GM21723 (cell line): ENCODE measurements at regions not wholly inside any gene's neighbourhood (a gene's known extent, or its start where the extent isn't known, plus 50 kb on each side); places are given as distances from the start of the nearest gene placed in this dataset.
"Not testable (repeated sequence)": the region's sequence is repeated elsewhere in the genome, so short reads cannot be mapped to it uniquely, and the experiment has no call there.

Source experiments
- ATAC-seq: cut with Tn5 transposase; IDR thresholded peaks from one replicate; pipeline ENCODE4 v1.9.1; 2021; ENCODE audit warnings: mild to moderate bottlenecking, moderate library complexity; ENCODE audit not compliant: unreplicated experiment

DNA sequence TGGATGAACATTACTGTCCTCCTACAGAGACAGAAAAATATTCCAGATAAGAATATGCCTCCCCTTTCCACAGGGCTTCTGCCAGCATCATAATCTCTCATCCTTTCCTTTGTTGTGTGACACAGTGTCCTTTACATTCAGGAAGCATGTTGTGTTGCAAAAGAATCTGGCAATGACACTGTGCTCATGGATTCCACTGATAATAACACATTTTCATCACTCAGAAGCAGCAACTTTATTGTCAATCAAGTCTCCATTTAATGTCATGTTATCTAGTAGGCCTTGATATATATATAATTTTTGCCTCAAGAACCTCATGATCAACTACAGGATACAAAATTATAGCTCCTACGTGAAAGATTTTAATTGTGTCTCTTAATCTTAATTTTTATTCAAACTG lies 833.9 kb downstream of the FSTL5 start:
- no peak for ATAC-seq

DNA sequence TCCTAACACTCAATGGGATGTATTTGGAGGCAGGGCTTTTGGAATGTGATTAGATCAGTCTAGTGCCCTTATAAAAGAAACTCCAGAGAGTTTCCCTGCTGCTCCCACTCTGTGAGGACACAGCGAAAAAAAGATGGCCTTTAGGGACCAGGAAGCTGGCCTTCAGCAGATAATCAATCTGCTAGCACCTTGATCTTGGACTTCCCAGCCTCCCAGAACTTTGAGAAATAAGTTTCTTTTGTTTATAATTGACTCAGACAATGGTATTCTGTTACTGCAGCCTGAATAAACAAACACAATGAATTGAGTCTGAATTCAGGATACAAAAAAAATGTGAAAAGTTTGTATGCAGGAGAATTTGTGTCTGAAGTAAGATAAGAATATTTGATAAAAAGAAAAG lies 842.1 kb downstream of the FSTL5 start:
- no peak for ATAC-seq

DNA sequence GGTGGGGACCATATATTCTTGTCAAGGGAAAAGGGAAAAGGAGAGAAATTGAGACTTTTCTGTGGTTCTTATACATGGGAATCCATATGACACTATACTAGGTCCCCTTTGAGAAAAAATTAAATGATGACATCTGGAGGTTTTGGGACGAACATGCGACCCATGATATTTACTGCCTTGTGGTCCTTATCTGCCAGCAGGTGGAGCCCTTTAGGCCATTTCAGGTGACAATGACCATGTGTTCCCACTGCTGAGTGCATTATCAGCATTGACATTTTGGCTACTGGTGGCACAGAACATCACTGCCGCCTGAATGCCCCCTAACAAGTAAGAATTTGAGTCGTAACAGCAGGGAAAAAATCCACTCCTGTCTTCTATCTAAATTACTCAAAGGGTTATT lies 843.4 kb downstream of the FSTL5 start:
- ATAC-seq = no peak

DNA sequence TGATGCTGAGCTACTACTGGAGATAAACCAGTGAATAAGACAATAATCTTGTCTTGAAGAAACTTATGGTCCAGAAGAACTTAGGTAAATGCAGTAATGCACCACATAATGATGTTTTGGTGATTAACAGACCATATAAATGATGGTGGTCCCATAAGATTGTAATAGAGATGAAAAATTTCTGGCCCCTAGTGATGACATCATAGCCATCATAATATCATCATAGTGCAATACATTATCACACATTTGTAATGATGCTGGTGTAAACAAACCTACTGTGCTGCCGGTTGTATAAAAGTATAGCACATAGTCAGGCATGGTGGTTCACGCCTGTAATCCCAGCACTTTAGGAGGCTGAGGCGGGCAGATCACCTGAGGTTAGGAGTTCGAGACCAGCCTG lies 846.8 kb downstream of the FSTL5 start:
- no peak for ATAC-seq

DNA sequence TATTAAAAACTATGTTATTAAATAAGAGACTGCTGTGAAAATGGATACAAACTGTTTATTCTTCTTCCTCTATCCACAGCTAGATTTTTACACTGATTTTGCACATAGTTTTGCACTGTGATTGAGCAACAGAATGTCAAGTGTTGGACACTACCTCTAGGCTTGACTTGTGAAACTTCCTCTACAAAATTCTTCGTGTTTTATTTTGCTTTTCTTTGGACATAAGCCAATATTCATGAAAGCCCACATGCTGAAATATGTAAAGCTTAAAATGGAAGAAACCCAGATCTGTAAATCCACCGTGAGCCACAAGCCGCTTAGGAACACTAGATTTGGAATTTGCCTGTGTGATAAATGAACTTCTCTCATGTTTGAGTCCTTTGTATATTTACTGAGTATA lies 849.4 kb downstream of the FSTL5 start:
- ATAC-seq = no peak

DNA sequence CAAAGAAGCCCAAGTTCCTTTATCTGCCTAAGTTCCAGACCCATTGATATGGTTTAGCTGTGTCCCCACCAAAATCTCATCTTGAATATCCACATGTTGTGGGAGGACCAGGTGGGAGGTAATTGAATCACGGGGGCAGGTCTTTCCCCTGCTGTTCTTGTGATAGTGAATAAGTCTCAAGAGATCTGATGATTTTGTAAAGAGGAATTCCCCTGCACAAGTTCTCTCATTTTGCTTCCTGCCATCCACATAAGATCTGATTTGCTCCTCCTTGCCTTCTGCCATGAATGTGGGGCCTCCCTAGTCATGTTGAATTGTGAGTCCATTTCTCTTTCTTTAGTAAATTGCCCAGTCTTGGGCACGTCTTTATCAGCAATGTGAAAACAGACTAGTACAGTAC lies 860.2 kb downstream of the FSTL5 start:
- ATAC-seq = no peak

DNA sequence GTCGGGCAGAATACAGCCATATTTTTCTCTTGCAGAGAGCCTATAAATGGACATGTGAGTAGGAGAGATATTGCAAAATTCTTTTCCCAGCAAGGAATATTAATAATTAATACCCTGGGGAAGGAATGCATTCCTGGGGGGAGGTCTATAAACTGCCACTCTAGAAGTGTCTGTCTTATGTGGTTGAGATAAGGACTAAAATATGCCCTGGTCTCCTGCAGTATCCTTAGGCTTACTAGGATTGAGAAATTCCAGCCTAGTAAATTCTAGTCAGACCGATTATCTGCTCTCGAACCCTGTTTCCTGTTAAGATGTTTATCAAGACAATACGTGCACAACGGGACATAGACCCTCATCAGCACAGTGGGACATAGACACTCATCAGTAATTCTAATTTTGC lies 872.6 kb downstream of the FSTL5 start:
- ATAC-seq = no peak

DNA sequence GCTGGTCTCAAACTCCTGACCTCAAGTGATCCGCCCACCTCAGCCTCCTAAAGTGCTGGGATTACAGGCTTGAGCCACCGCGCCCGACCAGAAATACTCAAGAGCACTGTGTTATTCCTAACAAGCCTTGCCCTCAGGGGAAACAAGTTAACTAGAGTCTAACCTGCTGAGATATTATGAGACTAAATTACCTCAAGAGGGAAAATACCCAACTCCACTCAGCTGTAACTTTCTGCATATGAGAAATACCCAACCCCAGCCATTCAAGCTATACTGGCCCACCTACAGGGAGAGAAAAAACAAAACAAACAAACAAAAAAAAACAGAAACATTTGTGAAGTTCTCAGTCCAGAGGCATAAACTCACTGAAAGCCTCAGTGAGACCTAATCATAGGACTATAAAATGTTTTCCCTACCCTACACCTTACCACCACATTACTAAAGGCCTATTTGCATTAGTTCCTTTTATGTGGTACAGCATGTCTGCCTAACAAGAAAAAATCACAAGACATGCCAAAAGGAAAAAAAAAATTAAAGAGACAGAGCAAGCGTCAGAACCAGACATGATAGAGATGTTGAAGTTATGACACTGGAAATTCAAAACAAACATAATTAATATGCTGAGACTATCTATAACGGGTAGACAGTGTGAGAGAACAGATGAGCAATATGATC lies 876.0 kb downstream of the FSTL5 start:
- ATAC-seq = no peak

DNA sequence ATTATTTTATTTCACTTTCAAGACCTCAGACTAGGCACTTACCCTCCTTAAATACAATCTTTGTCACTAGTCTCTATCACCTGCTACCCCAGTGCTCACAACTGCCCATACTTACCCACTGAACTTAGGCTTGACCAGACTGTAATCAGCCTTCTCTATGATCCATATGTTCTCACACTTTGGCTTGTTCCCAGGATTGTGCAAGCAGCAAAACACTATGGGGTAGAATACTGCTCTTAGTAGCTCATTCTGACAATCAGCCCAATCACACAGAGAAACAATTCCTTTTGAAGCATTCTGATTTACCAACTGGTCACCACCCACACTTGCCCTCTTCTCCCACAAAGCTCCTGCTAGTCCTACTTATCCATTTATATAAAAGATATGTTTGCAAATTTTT lies 878.3 kb downstream of the FSTL5 start:
- ATAC-seq = no peak

DNA sequence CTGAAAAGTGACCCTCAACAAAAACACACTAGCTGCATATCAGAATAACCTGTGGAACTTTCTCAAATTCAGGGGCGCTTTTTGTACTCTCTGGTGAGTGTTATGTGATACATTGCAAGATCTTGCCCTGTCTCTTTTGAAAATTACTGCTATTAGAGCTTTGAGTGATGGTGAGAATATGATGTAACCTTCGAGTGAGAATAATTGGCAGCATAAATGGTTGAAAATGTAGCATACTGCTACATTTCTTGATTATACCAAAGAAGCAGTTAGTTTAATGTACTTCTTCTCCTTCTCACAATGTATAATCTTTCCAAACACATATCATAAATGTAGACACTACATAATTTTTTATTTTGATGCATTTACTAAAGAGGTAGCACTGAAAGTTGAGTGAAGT lies 882.9 kb downstream of the FSTL5 start:
- no peak for ATAC-seq

DNA sequence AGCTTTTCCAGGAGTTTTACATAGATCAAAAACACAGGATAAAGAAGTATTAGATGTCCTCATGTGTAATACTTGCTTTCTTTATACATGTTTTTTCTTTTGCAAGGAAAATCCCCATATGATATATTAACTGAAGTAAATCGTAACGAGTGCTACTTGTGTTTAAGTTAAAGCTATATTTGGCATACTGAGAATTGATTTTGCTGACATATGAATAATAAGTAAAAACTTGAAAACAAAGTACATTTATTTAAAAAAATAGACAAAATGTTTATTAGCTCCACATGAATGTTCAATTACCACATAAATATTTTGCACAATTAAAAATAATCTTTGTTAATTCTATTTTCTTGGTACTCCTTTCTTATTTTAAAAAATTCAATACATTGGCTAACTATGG lies 884.7 kb downstream of the FSTL5 start:
- ATAC-seq = no peak

DNA sequence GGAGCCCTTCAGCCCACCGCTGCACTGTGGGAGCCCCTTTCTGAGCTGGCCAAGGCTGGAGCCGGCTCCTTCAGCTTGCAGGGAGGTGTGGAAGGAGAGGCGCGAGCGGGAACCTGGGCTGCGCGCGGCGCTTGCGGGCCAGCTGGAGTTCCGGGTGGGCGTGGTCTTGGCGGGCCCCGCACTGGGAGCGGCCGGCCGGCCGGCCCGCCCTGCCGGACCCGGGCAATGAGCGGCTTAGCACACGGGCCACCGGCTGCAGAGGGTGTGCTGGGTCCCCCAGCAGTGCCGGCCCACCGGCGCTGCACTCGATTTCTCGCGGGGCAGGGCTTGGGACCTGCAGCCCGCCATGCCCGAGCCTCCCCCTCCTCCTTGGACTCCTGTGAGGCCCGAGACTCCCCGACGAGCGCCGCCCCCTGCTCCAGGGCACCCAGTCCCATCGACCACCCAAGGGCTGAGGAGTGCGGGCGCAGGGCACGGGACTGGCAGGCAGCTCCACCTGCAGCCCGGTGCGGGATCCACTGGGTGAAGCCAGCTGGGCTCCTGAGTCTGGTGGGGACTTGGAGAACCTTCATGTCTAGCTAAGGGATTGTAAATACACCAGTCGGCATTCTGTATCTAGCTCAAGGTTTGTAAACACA lies 886.5 kb downstream of the FSTL5 start:
- ATAC-seq = not testable (repeated sequence)

DNA sequence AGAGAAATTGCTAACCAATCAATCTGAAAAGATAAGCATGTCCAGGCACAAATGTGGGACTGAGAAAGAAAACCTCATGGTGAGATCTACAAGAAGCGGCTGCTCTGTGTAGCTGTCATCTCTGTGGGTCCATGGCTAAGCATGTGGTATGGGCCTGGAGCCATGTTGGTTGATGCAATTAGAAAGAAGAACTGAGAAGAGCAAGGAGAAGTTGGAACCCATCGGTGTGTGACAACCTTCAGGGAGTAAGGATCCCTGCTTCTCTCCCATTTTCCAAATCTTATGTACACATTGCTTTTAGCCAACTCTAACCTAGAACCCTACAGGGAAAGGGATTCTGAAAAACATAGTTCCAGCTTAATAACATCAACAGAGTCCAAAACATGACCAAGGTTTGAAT lies 890.2 kb downstream of the FSTL5 start:
- no peak for ATAC-seq

DNA sequence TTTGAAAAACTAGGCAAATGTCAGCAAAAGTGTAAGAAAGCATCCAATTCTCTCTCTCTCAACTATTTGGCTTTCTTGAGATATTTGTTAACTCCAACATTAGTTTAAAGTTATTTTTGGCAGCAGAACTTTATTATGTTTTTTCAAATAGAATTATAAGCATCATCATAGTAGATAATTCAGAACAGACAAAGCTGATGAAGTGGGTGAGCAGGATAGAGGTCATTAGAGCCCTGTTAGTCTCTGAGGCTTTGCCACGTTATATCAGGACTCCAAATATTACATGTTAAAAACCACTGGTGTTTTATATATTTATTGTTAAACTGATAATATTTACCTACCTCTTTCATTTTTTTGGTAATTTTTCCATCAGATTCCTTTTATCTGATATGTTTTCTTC lies 903.0 kb downstream of the FSTL5 start:
- no peak for ATAC-seq

DNA sequence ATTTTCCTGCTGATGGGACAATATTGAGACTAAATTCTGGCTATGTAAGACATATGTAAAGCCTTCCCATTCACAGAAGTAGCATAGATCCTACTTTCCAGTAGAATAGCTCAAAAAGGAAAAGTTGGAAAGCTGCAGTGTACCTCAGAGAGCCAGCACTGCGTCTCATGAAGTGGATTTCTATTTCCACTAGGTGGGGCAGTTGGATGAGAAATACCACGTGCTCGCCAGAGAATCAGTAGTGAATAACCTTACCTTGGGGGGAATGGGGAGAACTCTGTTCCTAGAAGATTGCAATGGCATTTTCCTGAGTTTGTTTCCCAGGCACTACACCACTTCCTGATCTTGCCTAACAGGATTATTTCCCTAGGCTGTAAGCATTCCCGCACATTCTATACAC lies 907.1 kb downstream of the FSTL5 start:
- ATAC-seq = no peak

DNA sequence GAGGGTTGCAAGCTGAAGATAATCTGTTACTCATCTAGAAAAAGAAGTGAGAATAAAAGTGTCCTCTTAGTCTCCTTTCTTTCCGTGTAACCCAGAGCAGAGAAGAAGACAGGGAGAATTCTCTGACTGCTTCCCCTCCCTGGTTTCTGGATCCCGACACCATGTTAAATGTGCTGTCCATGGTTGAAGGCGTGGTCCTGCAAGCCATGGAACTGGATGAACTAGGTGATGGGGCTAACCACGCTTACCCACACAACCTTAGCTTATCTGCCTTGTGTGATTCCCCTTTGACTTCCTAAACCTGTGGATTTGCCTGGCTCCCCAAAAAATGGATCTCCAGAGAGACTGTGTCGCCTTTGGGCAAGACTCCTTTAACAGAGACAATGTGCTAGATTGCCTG lies 907.6 kb downstream of the FSTL5 start:
- no peak for ATAC-seq

DNA sequence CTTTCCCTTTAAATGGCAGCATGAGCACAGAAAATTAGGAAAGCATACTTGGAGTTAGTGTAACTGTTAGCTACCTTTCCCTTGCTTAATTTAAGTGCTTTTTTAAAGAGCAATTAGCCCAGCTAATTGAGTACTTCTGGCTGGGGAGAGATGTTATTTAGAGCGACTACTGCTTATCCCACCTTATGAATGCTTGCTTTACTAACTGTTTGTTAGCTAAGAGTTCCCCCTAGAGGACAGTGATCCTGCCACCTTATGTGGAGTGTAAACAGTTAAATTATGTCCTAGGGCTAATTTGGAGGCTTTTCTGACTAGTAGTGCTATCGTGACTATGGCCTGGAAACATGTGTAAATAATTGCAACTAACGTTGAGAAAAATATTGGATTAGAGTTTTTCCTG lies 909.4 kb downstream of the FSTL5 start:
- no peak for ATAC-seq

DNA sequence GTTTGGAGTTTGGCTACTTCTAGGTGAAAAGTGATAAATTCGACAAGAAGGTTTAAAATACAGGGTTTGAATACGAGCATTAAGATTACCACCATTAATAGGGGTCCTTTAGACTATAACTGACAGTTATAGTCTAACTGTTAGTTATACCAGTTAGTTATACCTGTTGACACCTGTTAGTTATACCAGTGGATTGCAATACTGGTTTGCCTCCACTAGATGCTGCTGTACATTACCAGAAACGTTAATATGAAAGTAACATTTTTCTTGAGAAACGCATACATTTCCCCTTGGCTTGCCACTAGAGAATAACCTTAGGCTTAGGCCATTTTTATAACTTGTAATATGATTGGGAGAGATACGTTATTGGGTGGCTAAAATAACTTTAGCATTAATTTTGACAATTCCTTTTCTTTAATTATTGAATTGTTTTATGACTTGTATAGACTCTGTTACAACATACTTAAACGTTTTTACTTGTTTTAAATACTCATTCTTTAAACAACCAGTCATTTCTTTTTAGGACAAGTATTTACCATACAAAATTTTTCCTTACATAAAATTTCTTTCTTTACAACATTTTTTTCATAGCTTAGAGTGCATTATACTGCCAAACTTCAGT lies 911.2 kb downstream of the FSTL5 start:
- ATAC-seq = no peak

DNA sequence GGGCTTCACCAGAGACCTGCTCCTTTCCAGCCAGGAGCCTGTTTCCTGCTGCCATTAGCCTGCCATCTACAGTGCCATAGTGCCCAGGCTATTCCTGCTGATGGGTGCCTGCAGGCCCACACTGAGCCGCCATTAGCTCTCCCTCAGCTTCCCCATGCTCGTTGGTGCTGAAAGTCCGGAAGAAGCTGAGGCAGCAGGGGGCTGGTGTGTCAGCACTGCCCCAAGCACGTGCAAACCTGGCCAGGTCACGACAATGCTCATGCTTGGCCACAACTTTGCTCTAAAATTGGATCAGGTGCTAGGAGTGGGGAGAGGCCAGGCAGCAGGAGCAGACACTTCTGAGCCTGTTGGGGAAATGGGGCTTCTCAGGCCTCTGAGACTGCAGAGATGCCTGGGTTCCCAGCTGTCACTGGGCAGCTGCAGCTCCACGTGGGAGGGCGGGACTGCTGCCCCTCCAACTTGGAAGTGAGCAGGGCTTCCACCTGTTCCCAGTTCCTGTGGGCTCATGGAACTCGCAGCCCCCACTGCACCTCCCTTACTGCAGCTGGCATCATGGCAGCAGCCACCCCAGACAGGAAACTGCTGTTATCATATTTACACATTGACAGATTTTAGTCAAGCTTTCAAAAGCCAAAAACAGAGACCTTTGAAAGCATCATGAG lies 913.9 kb downstream of the FSTL5 start:
- ATAC-seq = no peak

DNA sequence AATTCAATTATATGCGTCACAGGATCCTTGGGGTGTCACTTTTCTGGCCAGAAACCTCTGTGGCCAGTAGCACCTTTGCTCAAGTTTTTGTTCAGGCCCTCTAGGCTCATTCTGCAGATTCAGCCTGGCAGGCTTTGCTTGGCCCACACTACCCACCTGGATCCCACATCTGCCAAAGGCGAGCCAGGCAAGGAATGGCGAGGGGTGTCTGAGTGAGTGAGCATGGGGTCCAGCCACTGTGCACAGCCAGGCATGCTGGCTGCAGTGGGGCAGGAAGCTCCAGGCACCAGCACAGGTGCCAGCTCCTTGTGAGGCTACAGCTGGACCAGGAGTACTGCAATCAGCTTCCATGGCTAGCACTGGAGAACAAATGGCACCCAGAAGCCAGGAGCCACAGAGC lies 914.9 kb downstream of the FSTL5 start:
- ATAC-seq = no peak

DNA sequence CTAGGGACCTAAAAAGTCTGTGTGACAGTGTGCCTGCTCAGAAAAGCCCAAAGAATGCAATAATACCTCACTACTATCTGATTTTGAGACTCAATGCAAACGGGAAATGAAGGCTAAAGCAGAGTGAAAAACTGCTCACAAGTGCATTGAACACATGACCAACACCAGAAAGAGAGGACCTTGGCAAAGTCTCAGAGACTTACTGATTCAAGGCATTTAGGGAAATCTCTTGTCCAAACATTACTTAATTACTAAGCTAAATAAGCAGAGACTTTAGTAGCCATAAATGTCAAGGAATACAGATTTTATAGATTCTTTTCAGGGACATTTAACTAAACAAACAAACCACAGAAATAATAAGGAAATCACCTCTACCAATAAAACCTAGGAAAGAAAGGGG lies 916.0 kb downstream of the FSTL5 start:
- ATAC-seq = no peak

DNA sequence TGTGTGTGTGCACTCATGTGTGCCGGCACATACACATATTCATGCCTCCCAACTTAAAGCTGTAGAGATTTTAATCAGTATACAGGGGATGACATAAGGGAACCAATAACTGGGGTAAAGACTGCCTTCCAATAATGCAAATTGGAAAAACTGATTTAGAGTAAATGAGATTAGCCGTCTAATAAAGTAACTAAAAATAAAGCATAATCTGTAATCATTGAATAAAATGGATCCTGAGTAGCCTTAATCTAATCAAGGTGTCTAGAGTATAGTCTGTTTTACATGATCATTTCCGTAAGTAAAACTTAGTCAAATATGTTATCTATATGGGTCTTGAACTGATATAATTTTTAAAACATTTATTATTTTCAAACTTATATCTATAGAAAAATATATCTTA lies 925.8 kb downstream of the FSTL5 start:
- ATAC-seq = no peak
